Vagina (tissue), 2 donors: ENCODE measurements at regions not wholly inside any gene's neighbourhood (a gene's known extent, or its start where the extent isn't known, plus 50 kb on each side); places are given as distances from the start of the nearest gene placed in this dataset.

Experiments used
- DNase-seq, 2 donors: peaks; one replicate each; pipeline ENCODE4 v3.0.0-alpha.2; 2017; ENCODE audit errors: extremely low spot score in 2 of 2
- H3K27ac ChIP-seq: fragments of 200-600 bp; sonication (generic); one replicate; pipeline ENCODE4 v1.5.1; 2019
- H3K27me3 ChIP-seq: fragments of 200-600 bp; sonication (generic); one replicate; pipeline ENCODE4 v1.5.1; 2019
- H3K36me3 ChIP-seq, 2 donors: fragments of 200-600 bp; sonication (generic); one replicate each; pipeline ENCODE4 v1.5.1; 2017 to 2019
- H3K4me1 ChIP-seq: fragments of 200-600 bp; sonication (generic); one replicate; pipeline ENCODE4 v1.5.1; 2019
- H3K4me3 ChIP-seq, 2 donors: fragments of 200-600 bp; sonication (generic); 1 replicate in 1 of 2; 2 replicates in 1 of 2; pipeline ENCODE4 v1.5.1; 2016 to 2019
- H3K9me3 ChIP-seq: fragments of 200-600 bp; sonication (generic); one replicate; pipeline ENCODE4 v1.5.1; 2019
- CTCF ChIP-seq, 3 experiments: fragments of 450-650 bp in 2 of 3; fragments of 200-600 bp in 1 of 3; sonication (generic) in 1 of 3; IDR thresholded peaks; one replicate each; pipeline ENCODE4 v1.5.1; 2017 to 2019; ENCODE audit warnings: antibody characterized with exemption in 3 of 3, mild to moderate bottlenecking in 2 of 3, moderate library complexity in 2 of 3
- POLR2A ChIP-seq, 2 donors: fragments of 450-650 bp; IDR thresholded peaks; one replicate each; pipeline ENCODE4 v1.6.1; 2017; ENCODE audit warnings: antibody characterized with exemption in 2 of 2, mild to moderate bottlenecking in 2 of 2, moderate library complexity in 2 of 2
- POLR2AphosphoS5 ChIP-seq, 2 donors: sonication (generic); formaldehyde crosslinking; IDR thresholded peaks; one replicate each; pipeline ENCODE4 v1.9.0; 2017; ENCODE audit warnings: antibody characterized with exemption in 2 of 2, mild to moderate bottlenecking in 2 of 2, low read depth in 1 of 2; ENCODE audit not compliant: insufficient read depth in 1 of 2
- intact Hi-C: fragments of 100-400 bp; cut with DNase I; formaldehyde crosslinking; loops from one replicate; pipeline ENCODE4 v1.15.1; 2023

GRCh38 chr13:84885868-84886267 is 913.4 kb downstream of the SLITRK6 start:
- TF ChIP-seq CTCF (IDR thresholded peaks at IDR 0.05) (no peak), POLR2AphosphoS5 (IDR thresholded peaks at IDR 0.05; ENCODE audit: insufficient read depth in 1 of 2, low read depth in 1 of 2) (no peak), POLR2A (IDR thresholded peaks at IDR 0.05) (no peak)
- Histone ChIP-seq H3K27ac (no peak overlapping the region), H3K4me3 (no peak overlapping the region), H3K27me3 (no peaks in the 10 kb centered on the region), H3K36me3 (no peaks in the 10 kb centered on the region), H3K4me1 (no peaks in the 10 kb centered on the region), H3K9me3 (no peaks in the 10 kb centered on the region)
- DNase-seq, result no peak
- intact Hi-C loops, result no loop called here

GRCh38 chr13:84873951-84874350 is 925.3 kb downstream of the SLITRK6 start:
- no peaks in the 10 kb centered on the region for H3K27me3 ChIP-seq
- no peaks in the 10 kb centered on the region for H3K9me3 ChIP-seq
- no peak overlapping the region for H3K27ac ChIP-seq
- intact Hi-C loops, result no loop called here
- TF ChIP-seq POLR2AphosphoS5 (IDR thresholded peaks at IDR 0.05; ENCODE audit: insufficient read depth in 1 of 2, low read depth in 1 of 2), result no peak
- H3K36me3 ChIP-seq, result no peaks in the 10 kb centered on the region
- DNase-seq, result no peak
- no peaks in the 10 kb centered on the region for H3K4me1 ChIP-seq
- no peak overlapping the region for H3K4me3 ChIP-seq

- DNase-seq, result no peak
- Histone ChIP-seq H3K27ac (no peak overlapping the region), H3K4me3 (no peak overlapping the region), H3K9me3 (no peaks in the 10 kb centered on the region), H3K27me3 (no peaks in the 10 kb centered on the region), H3K36me3 (no peaks in the 10 kb centered on the region), H3K4me1 (no peaks in the 10 kb centered on the region)
- intact Hi-C loops, result no loop called here
- TF ChIP-seq POLR2A (IDR thresholded peaks at IDR 0.05) (no peak), CTCF (IDR thresholded peaks at IDR 0.05) (no peak), POLR2AphosphoS5 (IDR thresholded peaks at IDR 0.05; ENCODE audit: insufficient read depth in 1 of 2, low read depth in 1 of 2) (no peak)
Measured at GRCh38 chr13:84870190-84870589, 929.0 kb downstream of the SLITRK6 start.

GRCh38 chr13:84867246-84867645 is 932.0 kb downstream of the SLITRK6 start:
- Histone ChIP-seq H3K27me3 (no peaks in the 10 kb centered on the region), H3K27ac (no peak overlapping the region), H3K4me3 (no peak overlapping the region), H3K4me1 (no peaks in the 10 kb centered on the region), H3K36me3 (no peaks in the 10 kb centered on the region), H3K9me3 (no peaks in the 10 kb centered on the region)
- no peak for DNase-seq
- intact Hi-C loops, result no loop called here
- TF ChIP-seq POLR2AphosphoS5 (IDR thresholded peaks at IDR 0.05; ENCODE audit: insufficient read depth in 1 of 2, low read depth in 1 of 2) (no peak), POLR2A (IDR thresholded peaks at IDR 0.05) (no peak), CTCF (IDR thresholded peaks at IDR 0.05) (no peak)

GRCh38 chr13:84865783-84866221 is 933.4 kb downstream of the SLITRK6 start:
- Histone ChIP-seq H3K27me3 (no peaks in the 10 kb centered on the region), H3K9me3 (no peaks in the 10 kb centered on the region), H3K4me3 (no peak overlapping the region), H3K4me1 (no peaks in the 10 kb centered on the region), H3K36me3 (no peaks in the 10 kb centered on the region), H3K27ac (no peak overlapping the region)
- intact Hi-C loops, result no loop called here
- DNase-seq, result no peak
- TF ChIP-seq POLR2A (IDR thresholded peaks at IDR 0.05) (no peak), POLR2AphosphoS5 (IDR thresholded peaks at IDR 0.05; ENCODE audit: insufficient read depth in 1 of 2, low read depth in 1 of 2) (no peak), CTCF (IDR thresholded peaks at IDR 0.05) (no peak)

- intact Hi-C loops, result no loop called here
- no peaks in the 10 kb centered on the region for H3K4me1 ChIP-seq
- H3K27me3 ChIP-seq, result no peaks in the 10 kb centered on the region
- H3K36me3 ChIP-seq, result no peaks in the 10 kb centered on the region
- H3K27ac ChIP-seq, result no peak overlapping the region
- DNase-seq, result no peak
- TF ChIP-seq POLR2AphosphoS5 (IDR thresholded peaks at IDR 0.05; ENCODE audit: insufficient read depth in 1 of 2, low read depth in 1 of 2) (no peak), CTCF (IDR thresholded peaks at IDR 0.05) (no peak), POLR2A (IDR thresholded peaks at IDR 0.05) (no peak)
- H3K9me3 ChIP-seq, result no peaks in the 10 kb centered on the region
- H3K4me3 ChIP-seq, result no peak overlapping the region
Measured at GRCh38 chr13:84864341-84864740, 934.9 kb downstream of the SLITRK6 start.
